Upper lobe of right lung (tissue), 1 donor: ENCODE measurements at regions not wholly inside any gene's neighbourhood (a gene's known extent, or its start where the extent isn't known, plus 50 kb on each side); places are given as distances from the start of the nearest gene placed in this dataset.

ENCODE experiments used
- ATAC-seq: fragments of 200-7000 bp; cut with Tn5 transposase; one replicate; pipeline ENCODE4 v1.9.1; 2020; ENCODE audit warnings: mild to moderate bottlenecking, moderate library complexity
- DNase-seq: peaks from one replicate; pipeline ENCODE4 v3.0.0-alpha.2; 2020
- H3K27ac ChIP-seq: fragments of 200-600 bp; one replicate; pipeline ENCODE4 v1.8.0; 2022
- H3K27me3 ChIP-seq: fragments of 200-600 bp; one replicate; pipeline ENCODE4 v1.8.0; 2022; ENCODE audit warnings: mild to moderate bottlenecking
- H3K36me3 ChIP-seq: fragments of 200-600 bp; one replicate; pipeline ENCODE4 v1.8.0; 2022
- H3K4me1 ChIP-seq: fragments of 200-600 bp; one replicate; pipeline ENCODE4 v1.8.0; 2022
- H3K4me3 ChIP-seq: fragments of 200-600 bp; one replicate; pipeline ENCODE4 v1.8.0; 2022; ENCODE audit warnings: mild to moderate bottlenecking
- H3K9me3 ChIP-seq: fragments of 200-600 bp; one replicate; pipeline ENCODE4 v1.8.0; 2022
- intact Hi-C: fragments of 100-400 bp; cut with DNase I; formaldehyde crosslinking; loops from one replicate; pipeline ENCODE4 v1.11.0; 2022
- TF ChIP-seq, protein P1 (sequence below): fragments of 200-600 bp; IDR thresholded peaks from one replicate; pipeline ENCODE4 v1.8.0; 2022; ENCODE audit warnings: antibody characterized with exemption
- donor health status: DM: no; HTN: yes; CAD: no; lungs with severe emphysema.

DNA sequence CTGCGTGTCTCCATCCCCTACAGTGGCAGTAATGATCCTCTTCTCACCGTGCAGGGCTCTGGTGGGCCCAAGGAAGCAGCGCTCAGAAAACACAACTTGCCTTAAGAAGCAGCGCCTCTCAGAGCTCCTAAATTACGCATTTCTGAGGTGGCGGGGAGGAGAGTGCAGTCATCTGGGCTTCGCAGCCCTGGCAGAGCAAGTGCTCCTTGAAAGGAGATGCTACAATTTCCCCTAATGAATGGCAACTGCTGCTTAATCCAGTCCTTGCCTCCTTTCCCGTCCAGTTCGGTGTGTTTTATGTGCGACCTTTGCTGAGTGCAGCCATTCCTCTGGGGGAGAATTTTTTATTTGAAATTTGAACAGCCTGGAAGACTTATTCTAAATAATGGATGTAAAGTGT lies 287.3 kb downstream of the PTPRU start:
- intact Hi-C loops = no loop called here
- ATAC-seq (no peak), DNase-seq (peak; percentile 43)
- Histone ChIP-seq H3K27ac (no peak overlapping the region), H3K36me3 (no peaks in the 10 kb centered on the region), H3K4me1 (no peaks in the 10 kb centered on the region), H3K4me3 (no peak overlapping the region), H3K9me3 (no peaks in the 10 kb centered on the region), H3K27me3 (peaks cover 10% of the 10 kb centered on the region)
- TF ChIP-seq, protein P1, sequence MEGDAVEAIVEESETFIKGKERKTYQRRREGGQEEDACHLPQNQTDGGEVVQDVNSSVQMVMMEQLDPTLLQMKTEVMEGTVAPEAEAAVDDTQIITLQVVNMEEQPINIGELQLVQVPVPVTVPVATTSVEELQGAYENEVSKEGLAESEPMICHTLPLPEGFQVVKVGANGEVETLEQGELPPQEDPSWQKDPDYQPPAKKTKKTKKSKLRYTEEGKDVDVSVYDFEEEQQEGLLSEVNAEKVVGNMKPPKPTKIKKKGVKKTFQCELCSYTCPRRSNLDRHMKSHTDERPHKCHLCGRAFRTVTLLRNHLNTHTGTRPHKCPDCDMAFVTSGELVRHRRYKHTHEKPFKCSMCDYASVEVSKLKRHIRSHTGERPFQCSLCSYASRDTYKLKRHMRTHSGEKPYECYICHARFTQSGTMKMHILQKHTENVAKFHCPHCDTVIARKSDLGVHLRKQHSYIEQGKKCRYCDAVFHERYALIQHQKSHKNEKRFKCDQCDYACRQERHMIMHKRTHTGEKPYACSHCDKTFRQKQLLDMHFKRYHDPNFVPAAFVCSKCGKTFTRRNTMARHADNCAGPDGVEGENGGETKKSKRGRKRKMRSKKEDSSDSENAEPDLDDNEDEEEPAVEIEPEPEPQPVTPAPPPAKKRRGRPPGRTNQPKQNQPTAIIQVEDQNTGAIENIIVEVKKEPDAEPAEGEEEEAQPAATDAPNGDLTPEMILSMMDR = no peak

DNA sequence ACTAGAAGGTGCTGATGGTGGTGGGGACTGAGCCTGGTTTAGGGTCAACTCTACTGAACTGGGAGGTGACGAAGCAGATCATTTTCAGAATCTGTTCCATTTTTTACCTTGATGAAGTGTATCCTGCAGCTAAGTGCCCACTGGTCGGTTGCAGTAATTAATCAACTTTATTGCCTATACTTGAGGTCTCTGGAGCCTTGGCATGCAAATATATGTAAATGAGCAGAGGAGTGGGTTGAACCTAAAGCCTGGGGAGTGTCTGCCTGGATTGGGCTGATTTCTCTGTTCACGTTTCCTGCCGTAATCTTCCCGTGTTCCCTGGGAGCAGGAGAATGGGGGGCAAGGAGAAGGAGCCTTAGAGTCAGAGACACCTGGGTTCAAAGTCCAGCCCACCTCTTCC lies 286.8 kb downstream of the PTPRU start:
- TF ChIP-seq, protein P1 = no peak
- no peak for DNase-seq
- no peaks in the 10 kb centered on the region for H3K4me1 ChIP-seq
- peaks cover 9% of the 10 kb centered on the region for H3K27me3 ChIP-seq
- intact Hi-C loops = no loop called here
- H3K9me3 ChIP-seq = no peaks in the 10 kb centered on the region
- H3K27ac ChIP-seq = no peak overlapping the region
- H3K4me3 ChIP-seq = no peak overlapping the region
- ATAC-seq = no peak
- H3K36me3 ChIP-seq = no peaks in the 10 kb centered on the region

- ATAC-seq (no peak), DNase-seq (peak; percentile 54)
- no peak overlapping the region for H3K27ac ChIP-seq
- H3K9me3 ChIP-seq = no peaks in the 10 kb centered on the region
- H3K4me1 ChIP-seq = no peaks in the 10 kb centered on the region
- H3K27me3 ChIP-seq = peaks cover 3% of the 10 kb centered on the region
- H3K4me3 ChIP-seq = no peak overlapping the region
- TF ChIP-seq, protein P1 = no peak
- no peaks in the 10 kb centered on the region for H3K36me3 ChIP-seq
- intact Hi-C loops = no loop called here
These were observed 285.7 kb downstream of the PTPRU start for GRCh38 chr1:29521811-29522580.

- no peak overlapping the region for H3K4me3 ChIP-seq
- peaks cover 3% of the 10 kb centered on the region for H3K27me3 ChIP-seq
- DNase-seq = no peak
- H3K27ac ChIP-seq = no peak overlapping the region
- no peak for ATAC-seq
- intact Hi-C loops = no loop called here
- no peaks in the 10 kb centered on the region for H3K9me3 ChIP-seq
- TF ChIP-seq, protein P1 = no peak
- H3K4me1 ChIP-seq = no peaks in the 10 kb centered on the region
- H3K36me3 ChIP-seq = no peaks in the 10 kb centered on the region
These were observed 285.1 kb downstream of the PTPRU start for GRCh38 chr1:29521438-29521715.

DNA sequence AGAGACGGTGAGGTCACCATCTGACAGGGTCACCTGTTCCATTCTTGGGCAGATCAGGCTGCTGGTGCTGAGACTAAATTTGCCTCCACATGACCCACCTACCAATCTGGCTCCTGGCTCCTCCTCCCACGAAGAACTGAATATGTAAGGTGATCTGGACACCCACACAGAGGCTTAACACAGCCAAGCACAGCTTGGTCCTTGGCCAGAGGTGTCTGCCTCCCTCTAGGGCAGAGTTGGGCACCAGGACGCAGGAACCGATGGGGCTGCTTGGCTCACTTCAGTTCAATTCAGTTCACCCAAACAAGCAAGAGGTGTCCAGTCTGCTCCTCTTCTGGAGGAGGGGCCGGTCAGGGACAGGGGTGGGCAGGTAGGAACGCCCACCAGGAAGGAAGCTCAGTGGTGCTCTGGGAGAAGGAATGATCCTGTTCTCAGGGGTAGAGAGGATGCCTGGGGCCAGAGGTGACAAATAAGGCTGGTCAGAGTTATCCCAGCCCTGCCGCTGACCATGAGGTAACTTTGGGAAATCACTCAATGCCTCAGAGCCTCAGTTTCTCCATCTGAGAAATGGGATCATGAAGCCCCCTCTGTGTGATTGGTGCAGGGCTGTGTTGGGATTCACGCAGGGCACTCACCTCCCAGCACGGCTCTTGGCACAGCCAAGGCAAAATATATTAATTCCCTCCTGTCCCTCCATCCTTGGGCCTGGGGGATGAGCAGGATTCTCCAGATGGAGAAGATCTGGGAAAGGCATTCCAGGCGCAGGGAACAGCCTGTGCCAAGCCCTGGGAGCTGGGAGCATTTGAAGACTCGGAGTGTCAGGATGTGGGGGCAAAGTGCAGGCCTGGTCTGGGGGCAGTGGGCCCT lies 284.5 kb downstream of the PTPRU start:
- intact Hi-C loops = no loop called here
- Histone ChIP-seq H3K4me3 (no peak overlapping the region), H3K27me3 (peaks cover 3% of the 10 kb centered on the region), H3K27ac (no peak overlapping the region), H3K36me3 (no peaks in the 10 kb centered on the region), H3K9me3 (no peaks in the 10 kb centered on the region), H3K4me1 (no peaks in the 10 kb centered on the region)
- TF ChIP-seq, protein P1 = no peak
- ATAC-seq = no peak
- peak; percentile 46 for DNase-seq
